ENCODE measurements at regions not wholly inside any gene's neighbourhood (a gene's known extent, or its start where the extent isn't known, plus 50 kb on each side); places are given as distances from the start of the nearest gene placed in this dataset.
"Not testable (repeated sequence)": the region's sequence is repeated elsewhere in the genome, so short reads cannot be mapped to it uniquely, and the experiment has no call there.

DNA sequence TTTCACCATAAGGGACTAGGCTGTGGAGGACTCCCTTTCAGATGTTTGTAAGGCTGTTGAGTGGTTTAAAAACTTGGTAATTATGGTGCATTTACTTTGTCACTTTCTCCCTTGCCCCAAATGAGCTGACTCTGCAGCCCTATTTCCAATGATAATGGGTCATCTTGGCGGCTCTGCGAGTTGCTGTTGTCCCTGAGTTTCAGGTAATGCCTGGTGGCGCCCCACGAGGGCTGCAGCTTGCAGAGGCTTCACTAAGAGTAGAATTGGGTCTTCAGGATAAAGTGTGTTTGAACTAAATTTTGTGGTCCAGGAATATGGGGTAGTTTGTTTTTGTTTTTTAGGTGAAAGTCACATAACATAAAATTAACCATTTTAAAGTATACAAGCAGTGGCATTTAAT, 450.1 kb upstream of the CFAP20DC start:
- DNase-seq (ENCODE audit: low spot score) = no peak

DNA sequence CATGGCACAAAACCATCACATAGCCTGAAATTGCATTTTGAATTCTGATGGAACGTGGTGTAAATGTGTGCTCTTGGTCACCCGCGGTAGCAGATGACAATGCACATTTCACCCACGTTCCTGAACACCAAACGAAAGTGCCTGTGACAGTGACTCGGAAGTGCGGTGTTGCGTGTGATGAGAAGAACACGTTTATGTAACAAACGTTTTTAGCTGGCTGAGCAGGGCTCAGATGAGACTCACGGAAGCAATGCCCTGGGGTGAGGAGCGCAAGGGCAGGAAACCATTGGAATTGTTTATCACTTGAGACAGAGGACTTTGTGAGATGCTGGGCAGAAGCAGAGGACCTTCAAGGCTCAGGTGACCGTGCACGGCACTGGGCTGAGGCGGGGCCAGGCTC, 449.2 kb upstream of the CFAP20DC start:
- DNase-seq (ENCODE audit: low spot score) = no peak

DNA sequence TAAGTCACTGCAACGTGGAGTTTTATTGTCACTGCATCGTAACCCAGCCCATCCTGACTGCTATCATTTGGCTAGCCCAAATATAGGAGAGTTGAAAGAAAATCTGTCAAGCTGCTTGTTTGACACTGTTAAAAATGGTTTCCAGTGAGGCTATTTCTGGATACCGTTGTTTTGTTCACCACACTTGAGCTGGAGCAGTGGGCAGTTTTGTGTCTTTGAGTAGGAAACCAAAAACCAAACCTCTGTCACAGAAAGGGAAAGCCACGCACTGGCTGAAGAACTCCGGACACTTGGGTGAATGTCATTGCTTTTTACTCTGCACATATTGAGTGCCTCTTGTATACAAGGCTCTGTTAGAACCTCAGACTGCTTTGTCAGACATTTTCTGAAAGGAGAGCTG, 446.4 kb upstream of the CFAP20DC start:
- no peak for DNase-seq (ENCODE audit: low spot score)

DNA sequence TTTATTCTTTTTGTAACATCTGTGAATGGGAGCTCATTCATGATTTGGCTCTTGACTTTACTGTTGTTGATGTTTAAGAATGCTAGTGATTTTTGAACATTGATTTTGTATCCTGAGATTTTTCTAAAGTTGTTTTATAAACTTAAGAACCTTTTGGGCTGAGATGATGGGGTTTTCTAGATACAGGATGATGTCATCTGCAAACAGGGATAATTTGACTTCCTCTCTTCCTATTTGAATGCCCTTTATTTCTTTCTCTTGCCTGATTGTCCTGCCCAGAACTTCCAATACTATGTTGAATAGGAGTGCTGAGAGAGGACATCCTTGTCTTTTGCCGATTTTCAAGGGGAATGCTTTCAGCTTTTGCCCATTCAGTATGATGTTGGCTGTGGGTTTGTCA, 445.1 kb upstream of the CFAP20DC start:
- not testable (repeated sequence) for DNase-seq (ENCODE audit: low spot score)

DNA sequence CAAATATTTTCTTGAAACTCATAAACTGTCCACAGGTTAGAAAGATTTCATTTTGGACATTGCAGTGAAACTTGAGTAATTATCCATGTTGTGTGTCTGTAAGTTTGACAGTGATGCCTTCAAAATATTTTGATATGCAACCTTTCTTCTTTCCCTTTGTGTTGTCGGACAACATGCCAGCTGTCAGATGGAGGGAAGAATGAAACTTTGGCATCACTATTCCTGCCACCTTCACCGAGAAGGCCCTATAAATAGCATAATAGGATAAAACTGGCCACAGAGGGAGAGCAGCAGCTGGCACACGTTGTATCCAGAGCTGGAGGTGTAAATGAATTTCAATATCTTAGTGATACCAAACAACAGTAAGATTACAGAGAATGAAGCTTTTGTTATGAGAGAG, 436.7 kb upstream of the CFAP20DC start:
- no peak for DNase-seq (ENCODE audit: low spot score)

DNA sequence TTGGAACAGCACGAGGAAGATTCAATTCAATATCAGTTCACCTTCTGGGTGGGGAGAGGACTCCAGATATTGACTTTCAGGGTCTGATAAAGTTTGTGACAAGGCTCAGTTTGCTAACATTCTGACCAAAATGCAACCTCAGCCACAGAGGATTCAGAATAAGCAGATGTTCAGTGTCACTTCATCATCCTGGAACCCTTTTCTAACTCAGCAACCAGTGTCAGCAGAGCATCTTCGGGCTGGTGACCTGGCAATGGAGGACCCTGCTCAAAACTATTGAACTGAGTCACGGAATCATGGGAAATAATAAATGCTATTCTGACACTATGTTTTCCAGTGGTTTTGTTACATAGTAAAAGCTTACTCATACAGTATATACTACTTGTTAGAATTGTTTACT, 433.4 kb upstream of the CFAP20DC start:
- DNase-seq (ENCODE audit: low spot score) = no peak

DNA sequence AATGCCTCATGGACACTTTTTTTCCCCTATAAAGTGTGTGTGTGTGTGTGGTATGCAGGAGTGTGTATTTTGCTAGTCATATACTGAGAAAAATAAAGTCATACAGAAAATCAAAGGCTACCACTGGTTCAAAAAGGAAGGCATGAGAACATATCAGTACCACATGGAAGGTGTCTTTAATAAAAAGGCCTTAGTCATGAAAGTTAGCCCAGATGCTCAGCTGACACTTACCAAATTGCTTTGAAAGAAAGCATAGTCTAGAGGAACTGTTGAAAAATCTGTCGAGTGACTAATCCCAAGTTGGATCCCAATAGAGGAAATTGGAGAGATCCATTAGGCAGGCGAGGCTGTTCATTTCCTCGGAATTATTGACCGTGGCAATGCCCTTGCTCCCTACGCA, 432.9 kb upstream of the CFAP20DC start:
- DNase-seq (ENCODE audit: low spot score) = no peak

DNA sequence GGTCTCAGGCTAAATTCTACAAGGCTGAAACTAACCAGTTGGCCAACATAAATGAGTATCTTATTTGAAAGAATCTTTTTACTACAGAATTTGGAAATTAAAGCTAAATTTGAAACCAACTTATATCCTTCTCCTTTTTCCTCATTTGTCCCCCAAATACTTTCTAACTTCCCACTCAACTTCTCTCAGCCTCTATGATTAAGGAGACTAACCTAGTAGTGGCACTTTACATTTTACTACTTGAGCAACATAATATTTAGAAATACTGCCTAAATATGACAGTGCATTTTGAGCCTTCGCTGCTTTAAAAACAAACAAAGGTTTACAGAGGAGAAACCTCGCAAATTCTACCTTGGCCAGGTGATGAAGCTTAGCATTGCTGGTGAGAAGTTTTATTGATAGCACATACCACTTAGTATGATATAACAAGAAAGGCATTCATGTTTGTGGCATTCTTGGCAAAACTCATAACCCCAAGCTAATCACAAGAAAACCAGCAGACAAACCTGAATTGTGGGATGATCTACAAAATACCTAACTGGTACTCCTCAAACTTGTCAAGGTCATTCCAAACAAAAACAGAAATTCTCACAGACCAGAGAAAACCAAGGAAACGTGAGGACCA, 432.1 kb upstream of the CFAP20DC start:
- no peak for DNase-seq (ENCODE audit: low spot score)

DNA sequence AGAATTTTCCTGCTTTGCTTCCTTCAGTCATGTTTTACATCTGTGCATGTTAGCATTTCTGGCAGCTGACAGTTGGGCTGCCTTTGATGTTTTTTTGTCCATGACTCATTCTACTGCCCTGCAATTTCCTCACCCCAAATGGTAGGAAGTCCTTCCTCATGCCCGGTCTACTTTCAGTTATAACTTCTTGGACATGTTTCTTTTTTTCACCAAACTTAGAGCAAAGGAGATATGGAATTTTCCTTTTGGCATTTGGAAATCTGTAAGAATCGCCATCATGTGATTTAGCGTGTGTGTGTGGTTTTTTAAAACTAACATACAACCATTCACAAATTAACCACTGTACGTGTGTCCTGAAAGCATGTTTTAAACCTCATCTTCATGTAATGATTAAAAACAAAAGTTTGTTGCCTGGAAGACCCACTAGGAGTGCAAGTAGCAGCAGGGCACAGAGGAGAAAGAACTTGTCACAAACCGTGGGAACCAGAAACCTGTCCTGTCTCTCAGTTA, 430.7 kb upstream of the CFAP20DC start:
- DNase-seq (ENCODE audit: low spot score) = no peak

DNA sequence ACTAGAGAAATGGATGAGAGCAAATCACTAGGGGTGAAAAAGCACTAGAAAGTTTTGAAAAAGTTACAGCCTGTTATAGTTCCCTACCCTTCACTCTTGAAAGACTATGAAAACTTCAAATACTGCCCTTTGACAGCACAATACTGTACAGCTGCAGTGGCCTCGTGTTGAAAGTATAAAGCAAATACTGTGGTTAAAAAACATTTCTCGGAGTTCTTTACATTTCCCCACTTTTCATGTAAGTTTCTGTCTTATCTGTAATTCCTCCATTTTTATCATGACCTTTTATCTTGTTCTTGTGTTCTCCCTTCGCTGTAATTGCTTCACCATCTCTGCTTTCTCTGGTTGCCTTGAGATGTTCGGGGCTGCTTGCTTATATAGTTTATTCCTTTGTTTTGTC, 423.8 kb upstream of the CFAP20DC start:
- no peak for DNase-seq (ENCODE audit: low spot score)

DNA sequence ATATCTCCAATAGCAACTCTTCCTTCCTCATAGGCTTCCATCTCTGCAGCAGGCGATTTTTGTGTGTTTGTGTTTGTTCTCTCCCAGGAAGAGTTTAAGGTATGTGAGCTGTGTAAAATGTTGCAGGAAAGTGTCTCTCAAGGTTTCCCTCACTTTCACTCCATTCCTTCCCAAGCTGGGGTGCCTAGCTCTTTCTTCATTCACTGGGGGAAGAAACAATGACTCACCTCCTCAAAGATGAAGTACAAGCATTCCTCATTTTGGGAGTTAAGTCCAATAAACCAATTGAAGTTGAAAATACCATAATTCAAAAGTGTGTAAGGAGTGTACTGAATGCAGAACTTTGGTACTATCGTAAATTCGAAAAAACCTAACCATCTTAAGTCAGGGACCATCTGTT, 422.7 kb upstream of the CFAP20DC start:
- DNase-seq (ENCODE audit: low spot score) = no peak

DNA sequence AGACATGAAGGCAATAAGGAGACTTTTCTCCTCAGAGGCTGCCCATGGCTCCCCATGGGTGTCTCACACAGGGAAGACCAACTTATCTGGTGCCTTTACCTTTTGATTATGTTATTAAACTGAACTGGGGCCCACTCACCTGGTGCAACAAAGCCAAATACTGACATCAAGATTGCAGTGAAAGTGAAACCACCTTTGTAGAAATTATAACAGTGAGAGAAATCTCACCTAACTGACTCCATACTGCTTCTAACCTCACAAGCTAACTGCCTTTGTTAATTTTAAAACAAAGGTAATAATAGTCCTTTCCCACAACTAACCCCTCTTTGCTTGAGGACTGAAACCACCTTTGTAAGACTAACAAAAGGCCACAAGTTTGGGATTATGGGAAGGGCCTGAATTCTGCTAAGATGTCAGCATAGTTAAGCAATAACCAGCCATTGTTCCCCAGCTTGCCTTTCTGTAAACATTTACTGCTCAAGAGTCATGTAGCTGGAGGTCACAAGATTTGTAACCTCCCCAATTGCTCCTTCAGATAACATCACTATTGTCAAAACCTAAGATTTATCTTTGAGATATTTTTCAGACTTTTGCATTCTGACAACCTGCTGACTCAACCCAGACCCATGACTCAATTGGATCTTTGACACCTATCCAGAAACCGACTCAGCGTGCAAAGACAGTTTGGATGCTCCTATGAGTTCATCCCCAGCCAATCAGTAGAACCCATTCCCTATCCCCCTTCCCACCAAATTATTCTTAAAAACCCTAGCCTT, 420.3 kb upstream of the CFAP20DC start:
- no peak for DNase-seq (ENCODE audit: low spot score)

DNA sequence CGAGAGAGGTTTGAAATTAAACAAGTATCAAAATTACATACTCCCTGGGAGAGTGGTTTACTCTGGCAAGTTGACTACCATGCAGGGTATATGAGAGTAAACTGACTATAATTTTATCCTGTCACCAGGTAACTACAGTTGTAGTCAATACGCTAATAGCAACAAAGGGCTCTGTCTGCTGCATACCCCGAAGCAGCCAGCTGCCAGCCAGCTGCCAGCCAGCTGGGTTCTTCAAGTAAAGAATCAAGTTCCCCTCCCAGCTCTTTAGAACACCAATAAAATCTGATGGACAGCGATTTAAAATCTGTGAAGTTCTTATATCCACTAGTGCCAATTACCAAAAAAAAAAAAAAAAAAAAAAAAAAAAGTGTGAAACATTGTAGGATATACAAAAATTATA, 417.7 kb upstream of the CFAP20DC start:
- DNase-seq (ENCODE audit: low spot score) = no peak

DNA sequence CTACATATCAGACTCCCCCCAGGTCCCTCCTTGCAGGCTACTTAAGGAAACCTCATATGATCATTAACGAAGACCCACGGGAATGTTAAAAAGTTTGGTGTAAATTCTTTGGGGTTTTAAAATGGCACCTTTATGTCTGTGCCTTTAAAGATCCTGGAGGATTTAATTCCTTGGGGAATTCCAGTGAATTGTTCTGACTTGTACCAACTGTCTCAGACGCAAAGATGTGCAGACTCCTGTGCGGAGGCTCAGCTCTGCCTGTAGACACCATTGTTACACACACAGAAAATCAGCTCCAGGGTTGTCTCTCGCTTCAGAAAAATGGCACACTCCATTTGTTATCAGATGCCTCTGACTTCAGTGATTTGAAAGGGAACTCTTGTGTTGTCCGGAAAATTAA, 414.4 kb upstream of the CFAP20DC start:
- DNase-seq (ENCODE audit: low spot score) = no peak

DNA sequence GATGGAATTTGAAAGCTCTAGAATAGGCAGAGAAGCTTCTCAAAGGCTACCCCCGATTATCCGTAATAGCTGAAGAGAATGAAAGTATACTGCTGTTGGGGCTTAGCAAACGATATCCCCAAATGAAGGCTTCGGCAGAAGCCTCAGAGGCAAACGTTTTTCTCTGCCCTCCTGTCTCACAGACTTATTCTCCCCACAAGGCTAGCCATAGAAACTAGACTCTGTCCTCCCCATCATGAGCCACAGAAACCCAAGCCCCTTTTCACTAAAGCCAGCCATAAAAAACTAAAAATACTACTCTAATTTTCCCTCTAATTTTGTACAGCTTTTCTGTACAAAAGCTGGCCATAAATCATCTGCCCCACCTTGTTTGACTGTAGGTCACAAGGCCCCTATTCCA, 413.4 kb upstream of the CFAP20DC start:
- DNase-seq (ENCODE audit: low spot score) = no peak

DNA sequence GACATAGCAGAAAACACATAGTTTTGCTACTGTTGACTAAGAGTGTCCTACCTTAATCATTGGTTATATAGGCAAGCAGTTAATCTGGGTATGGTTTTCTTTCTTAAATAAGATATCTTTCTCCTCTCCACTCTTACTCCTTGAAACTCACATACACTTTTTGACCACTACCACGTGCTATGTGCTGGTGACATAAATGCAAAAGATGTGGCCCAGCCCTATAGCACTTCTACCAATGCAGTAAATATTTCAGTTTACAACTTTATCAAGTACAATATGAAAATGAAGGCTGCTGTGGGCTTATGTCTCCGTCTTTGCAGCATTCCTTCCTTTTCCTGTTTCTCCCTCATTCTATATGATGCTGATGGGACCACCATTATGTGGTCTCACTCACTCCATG, 410.2 kb upstream of the CFAP20DC start:
- no peak for DNase-seq (ENCODE audit: low spot score)

DNA sequence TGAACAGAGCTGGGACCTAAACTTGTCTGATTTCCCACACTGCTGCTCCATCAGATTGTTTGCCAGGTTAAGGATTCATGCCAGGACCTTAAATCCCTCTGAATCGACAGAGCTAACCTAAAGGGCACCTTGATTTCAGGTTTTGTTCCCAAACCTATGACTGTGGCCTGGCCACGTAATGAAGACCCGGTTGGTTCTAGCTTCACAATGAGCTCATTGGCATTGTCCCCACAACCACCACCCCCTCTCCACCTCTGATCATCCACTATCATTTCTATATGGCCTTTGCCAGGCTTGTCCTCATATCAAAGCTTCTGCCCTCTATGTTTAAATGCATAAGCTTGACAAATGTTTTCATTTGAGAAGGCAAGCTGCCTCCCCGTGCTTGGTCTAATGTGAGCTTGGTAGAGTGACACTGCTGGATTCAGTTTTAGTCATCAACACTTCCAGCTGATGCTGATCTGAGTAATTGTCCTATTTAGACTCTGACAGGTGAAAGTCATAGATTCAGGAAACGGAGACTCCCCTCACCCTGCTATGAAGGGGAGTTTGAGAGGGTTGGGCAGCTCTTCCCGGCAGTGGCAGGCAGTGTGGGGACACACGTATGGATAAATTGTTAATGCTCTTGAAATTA, 407.1 kb upstream of the CFAP20DC start:
- DNase-seq (ENCODE audit: low spot score) = no peak

DNA sequence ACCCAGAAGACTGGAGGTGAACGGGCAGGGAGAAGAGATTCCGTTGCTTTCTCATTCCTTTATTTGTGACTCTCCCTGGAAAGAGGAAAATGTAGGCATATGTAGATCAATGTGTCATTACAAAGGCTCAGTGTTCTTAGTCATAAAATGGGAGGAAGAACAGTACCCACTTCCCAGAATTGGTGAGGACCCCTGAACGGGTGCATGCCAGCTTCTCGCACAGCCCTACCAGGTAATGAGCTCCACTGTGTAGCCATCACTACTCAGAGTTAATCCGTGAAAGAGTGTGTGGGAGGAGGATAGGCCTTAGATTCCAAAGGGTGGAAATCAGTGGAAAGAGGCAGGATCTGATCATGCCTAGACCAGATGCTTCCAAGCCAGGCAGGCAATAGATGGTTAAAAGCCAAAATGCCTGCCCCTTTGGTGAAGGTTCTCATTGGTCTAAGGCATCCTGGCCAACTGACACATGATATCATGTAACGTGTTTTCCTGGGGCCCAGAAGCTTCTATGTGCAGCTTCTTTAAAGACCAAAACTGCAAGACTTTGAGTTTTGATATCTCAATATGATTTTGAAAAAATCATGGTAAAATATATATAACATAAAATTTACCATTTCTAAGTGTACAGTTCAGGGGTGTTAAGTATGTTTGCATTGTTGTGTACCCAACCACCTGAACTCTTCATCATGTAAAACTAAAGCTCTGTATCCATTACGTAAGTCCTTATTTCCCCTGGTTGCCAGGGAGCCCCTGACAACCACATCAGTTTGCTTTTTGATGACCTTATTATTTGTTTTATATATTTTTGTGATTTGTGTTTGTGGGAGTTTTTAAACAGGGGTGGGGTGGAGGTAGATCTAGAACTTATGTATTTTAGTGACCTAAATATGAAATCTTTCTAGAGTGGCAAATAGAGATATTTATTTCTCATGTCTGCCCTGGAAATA, 402.2 kb upstream of the CFAP20DC start:
- DNase-seq (ENCODE audit: low spot score) = no peak

DNA sequence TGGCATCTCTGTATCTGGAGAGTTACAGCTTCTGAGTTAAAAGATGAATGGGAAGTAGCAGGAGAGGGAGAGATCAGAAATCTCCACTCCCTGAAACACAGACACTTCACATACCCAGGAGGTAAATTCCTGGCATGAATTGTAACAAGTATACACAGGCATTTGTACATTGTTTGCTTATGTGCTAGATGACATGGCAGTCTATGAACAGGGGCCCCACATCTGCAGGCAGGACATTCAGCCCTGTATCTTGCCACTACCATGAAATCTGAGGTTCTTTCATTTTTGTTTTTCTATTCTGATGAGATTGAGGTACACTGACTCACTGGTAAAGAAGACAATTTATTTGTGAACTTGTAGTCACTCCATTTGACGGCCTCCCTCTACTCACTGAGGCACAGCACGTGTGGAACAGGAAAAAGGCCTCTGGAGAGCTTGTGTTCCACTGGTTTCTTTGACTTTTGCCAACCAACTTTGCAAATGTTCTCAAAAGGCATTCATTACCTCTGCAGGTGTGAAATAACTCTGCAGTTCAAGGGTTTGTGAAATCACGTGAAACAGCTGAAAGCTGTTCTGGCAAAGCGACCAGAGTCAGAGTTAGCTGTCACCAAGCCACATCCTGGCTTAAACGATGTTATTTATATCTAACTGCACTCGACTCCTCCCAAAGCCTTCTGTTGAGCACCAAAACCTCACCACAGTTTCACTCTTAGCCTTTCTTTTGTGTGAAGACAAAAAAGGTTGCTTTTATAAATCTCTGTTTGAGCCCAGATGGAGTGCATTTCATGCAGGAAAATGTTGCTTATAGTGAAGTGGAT, 401.3 kb upstream of the CFAP20DC start:
- no peak for DNase-seq (ENCODE audit: low spot score)

DNA sequence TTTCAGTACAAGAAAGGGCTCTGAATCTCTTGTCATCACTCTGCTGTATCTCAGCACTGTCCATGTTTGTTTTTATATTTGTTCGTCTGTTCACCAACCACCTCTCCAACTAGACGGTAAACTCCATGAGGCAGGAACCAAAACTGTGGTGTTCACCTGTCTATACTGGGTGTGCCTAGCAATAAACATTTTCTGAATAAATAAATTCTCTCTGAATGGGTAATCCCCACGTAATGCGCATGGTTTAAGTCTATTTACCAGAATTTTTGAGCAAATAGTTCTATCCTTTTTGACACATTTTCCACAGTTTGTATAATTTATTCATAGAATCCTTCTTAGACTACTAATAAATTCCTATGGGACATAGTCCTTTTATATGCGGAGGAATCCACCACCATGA, 400.6 kb upstream of the CFAP20DC start:
- DNase-seq (ENCODE audit: low spot score) = no peak

DNA sequence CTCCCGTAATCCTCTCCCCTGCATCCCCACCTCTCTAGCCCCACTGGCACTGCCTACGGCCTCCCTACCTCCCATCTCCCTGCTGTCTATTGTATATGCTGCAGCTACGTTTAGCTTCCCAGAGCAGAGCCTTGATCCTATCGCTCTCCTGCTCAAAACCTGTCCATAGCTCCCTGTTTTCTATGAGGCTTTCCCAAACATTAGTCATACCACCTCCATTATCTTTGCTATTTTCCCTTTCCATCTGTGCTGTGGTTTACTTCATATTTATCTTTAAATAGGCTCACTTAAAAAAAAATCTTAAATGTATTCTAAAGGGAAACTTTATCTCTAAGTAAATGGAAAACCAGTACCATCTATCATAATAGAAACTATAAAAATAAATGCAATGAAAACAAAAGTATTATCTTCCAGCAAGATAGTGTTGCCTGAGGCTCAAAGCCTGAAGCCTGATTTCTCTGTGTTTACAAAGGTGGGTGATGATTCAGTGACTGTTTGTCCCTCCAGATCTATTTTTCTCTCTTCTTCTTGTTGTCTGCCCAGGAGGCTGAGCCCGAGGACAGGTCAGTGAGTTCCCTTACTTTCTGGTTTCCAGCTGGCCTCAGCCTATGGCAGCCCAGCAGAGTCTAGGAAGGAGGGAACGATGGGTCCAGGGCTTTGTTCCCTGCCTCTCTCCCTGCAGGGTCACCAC, 397.1 kb upstream of the CFAP20DC start:
- no peak for DNase-seq (ENCODE audit: low spot score)

All from ecto neural progenitor cell (in vitro differentiated cells).